GM12892 (cell line): ENCODE measurements at regions not wholly inside any gene's neighbourhood (a gene's known extent, or its start where the extent isn't known, plus 50 kb on each side); places are given as distances from the start of the nearest gene placed in this dataset.
"Not testable (repeated sequence)": the region's sequence is repeated elsewhere in the genome, so short reads cannot be mapped to it uniquely, and the experiment has no call there.

Experiments used
- DNase-seq: peaks from one replicate; pipeline ENCODE4 v3.0.0; 2011; ENCODE audit not compliant: insufficient read length
- FAIRE-seq: peaks from 2 replicates; lab custom pipeline; 2011; peaks lifted over from hg19 to GRCh38; lab: Jason Lieb, UNC
- POLR2A ChIP-seq: IDR thresholded peaks from 2 replicates; pipeline ENCODE4 v1.6.1; 2011; ENCODE audit warnings: low read depth, low read length, control low read depth
- POLR2AphosphoS5 ChIP-seq: IDR thresholded peaks from 2 replicates; pipeline ENCODE4 v1.6.1; 2011; ENCODE audit warnings: low read depth, low read length, control low read depth
- TAF1 ChIP-seq: IDR thresholded peaks from 2 replicates; pipeline ENCODE4 v1.6.1; 2011; ENCODE audit warnings: low read depth, mild to moderate bottlenecking, control low read depth, low read length, borderline replicate concordance

DNA sequence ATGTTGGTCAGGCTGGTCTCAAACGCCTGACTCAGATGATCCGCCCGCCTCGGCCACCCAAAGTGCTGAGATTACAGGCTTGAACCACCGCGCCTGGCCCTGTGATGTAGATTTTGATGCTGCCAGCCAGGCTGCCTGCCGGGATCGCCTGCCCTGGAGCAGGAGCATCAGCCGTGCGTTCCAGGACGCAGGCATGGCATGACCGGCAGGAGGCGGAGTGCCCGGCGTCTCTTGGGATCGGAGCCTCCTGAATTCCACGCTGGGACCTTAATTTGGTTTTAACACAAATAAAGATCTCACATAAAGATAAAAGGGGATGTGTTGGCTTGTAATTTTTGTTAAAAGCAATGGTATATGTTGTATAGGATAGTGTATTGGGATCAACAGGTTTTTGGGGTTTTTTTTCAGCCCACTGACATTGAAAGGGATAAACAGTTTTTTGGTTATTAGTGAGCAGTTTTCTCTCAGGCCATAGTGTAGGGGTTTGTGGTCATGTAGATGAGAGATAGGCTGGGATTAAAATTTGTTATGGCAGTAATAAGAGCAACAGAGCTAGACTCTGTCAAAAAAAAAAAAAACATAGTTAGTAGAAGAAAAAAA is 1406.4 kb downstream of the UQCRFS1 start:
- no peak for FAIRE-seq

DNA sequence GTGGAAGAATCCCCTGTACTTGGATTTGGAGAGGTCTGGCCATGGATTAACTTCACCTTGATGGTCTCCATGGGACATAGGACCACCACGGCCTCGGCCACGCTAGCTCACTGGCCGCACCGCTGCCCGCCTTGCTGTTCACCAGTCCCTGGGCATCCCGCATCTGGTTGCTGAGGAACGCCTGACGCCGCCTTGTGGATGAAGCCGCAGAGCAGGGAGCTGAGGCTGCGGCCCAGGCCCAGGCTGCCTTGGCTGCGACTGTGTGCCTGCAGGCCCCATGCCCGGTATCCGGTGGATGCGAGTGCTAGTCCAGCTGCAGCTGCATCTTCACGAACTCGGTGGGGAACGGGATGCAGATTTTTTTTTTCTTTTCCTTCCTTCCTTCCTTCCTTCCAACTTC is 1407.1 kb downstream of the UQCRFS1 start:
- no peak for FAIRE-seq
- no peak for TF ChIP-seq POLR2A
- TF ChIP-seq TAF1 = no peak
- no peak for TF ChIP-seq POLR2AphosphoS5

More for the DNA sequence above, 1406.4 kb downstream of the UQCRFS1 start:
- TF ChIP-seq POLR2AphosphoS5 (no peak), POLR2A (no peak), TAF1 (no peak)
- no peak for DNase-seq

GRCh38 chr19:27802293-27802692 is 1410.7 kb downstream of the UQCRFS1 start:
- not testable (repeated sequence) for FAIRE-seq, DNase-seq

More for the DNA sequence above, 1407.1 kb downstream of the UQCRFS1 start:
- no peak for DNase-seq

- no peak for DNase-seq
- TF ChIP-seq POLR2A (no peak), POLR2AphosphoS5 (no peak), TAF1 (no peak)
- FAIRE-seq = no peak
Measured at GRCh38 chr19:27796540-27796939, 1416.4 kb downstream of the UQCRFS1 start.

DNA sequence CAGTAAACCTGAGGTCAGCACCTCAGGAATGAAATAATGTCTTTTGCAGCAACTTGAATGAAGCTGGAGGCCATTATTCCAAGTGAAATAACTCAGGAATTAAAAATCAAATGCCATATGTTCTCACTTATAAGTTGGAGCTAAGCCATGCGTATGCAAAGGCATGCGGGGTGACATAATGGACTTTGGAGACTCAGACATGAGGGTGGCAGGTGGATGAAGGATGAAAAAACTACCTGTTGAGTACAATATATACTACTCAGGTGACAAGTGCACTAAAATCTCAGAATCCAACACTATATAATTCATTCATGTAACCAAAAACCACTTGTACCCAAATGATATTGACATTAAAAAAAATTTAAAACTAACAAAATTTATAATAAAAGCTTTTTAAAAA is 1416.9 kb downstream of the UQCRFS1 start:
- TF ChIP-seq POLR2A = no peak
- TF ChIP-seq TAF1 = no peak
- TF ChIP-seq POLR2AphosphoS5 = no peak
- FAIRE-seq (no peak), DNase-seq (no peak)

GRCh38 chr19:27795369-27795768 is 1417.6 kb downstream of the UQCRFS1 start:
- no peak for DNase-seq

GRCh38 chr19:27794494-27795042 is 1418.4 kb downstream of the UQCRFS1 start:
- TF ChIP-seq TAF1 (no peak), POLR2A (no peak), POLR2AphosphoS5 (no peak)
- no peak for FAIRE-seq

More at GRCh38 chr19:27795369-27795768, 1417.6 kb downstream of the UQCRFS1 start:
- TF ChIP-seq POLR2AphosphoS5 = no peak
- no peak for TF ChIP-seq POLR2A
- TF ChIP-seq TAF1 = no peak
- no peak for FAIRE-seq

GRCh38 chr19:27793644-27794493 is 1419.1 kb downstream of the UQCRFS1 start:
- DNase-seq = peak; percentile 78
- TF ChIP-seq POLR2A = peak; percentile 76
- peak; percentile 81 for TF ChIP-seq POLR2AphosphoS5
- TF ChIP-seq TAF1 = peak; percentile 80; the same call in 1 of the 2 replicates
- FAIRE-seq = peak; percentile 93

More at GRCh38 chr19:27794494-27795042, 1418.4 kb downstream of the UQCRFS1 start:
- no peak for DNase-seq

GRCh38 chr19:27793128-27793643 is 1419.8 kb downstream of the UQCRFS1 start:
- peak; percentile 39 for DNase-seq
- no peak for FAIRE-seq
- TF ChIP-seq POLR2AphosphoS5 = no peak
- TF ChIP-seq TAF1 = no peak
- no peak for TF ChIP-seq POLR2A

DNA sequence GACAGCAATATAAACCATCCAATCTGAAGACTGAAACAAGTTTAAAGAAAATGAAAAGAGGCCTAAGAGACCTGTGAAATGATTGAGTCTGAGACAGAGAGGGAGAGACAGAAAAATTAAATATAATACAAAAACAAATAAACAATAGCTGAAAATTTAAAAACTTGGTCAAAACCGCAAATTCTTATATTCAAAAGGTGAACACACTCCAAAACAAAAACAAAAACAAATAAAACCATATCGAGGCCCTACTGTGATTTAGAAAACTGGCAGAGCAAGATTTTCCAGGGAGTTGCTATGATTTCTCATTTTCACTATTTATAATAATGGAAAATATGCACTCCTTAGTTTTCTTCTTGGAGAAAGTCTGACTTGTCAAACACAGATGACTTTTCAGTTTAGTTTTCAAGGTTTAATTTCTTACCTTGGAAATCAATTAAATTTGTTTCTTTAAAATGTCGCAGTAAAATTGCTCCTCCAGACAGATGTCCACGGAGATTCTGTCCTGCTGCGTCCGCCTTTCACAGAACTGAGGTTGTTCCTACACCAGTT is 1420.3 kb downstream of the UQCRFS1 start:
- FAIRE-seq (no peak), DNase-seq (no peak)
- TF ChIP-seq POLR2A (no peak), TAF1 (no peak), POLR2AphosphoS5 (no peak)
